ENCODE measurements at regions not wholly inside any gene's neighbourhood (a gene's known extent, or its start where the extent isn't known, plus 50 kb on each side); places are given as distances from the start of the nearest gene placed in this dataset.

DNA sequence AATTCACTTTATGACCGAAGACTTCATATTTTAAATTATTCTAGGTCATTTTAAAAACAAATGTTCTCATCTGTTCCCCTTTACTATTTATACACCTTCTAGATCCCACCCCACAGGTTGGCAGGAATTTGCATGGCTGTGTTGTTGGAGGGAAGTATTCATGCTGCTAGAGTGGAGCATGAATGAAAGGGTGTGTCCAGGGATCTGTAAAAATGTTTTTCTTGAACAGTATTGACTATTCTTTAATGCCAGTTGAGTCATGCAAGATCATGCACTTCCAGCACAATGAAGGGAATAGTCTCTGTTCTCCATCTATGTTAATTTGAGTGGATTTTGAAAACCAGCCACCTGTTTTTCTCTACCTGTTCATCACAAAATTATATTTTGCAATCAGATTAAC is 52.0 kb upstream of the COL3A1 start:
- no peak for TF ChIP-seq LEF1 (IDR thresholded peaks at IDR 0.05; ENCODE audit: borderline replicate concordance)
- no peak for TF ChIP-seq FOXM1 (IDR thresholded peaks at IDR 0.05; ENCODE audit: borderline replicate concordance)
- no peak for TF ChIP-seq ARNT (IDR thresholded peaks at IDR 0.05)
- TF ChIP-seq BHLHE40 (IDR thresholded peaks at IDR 0.05; ENCODE audit: borderline replicate concordance) = no peak
- TF ChIP-seq, protein P1, sequence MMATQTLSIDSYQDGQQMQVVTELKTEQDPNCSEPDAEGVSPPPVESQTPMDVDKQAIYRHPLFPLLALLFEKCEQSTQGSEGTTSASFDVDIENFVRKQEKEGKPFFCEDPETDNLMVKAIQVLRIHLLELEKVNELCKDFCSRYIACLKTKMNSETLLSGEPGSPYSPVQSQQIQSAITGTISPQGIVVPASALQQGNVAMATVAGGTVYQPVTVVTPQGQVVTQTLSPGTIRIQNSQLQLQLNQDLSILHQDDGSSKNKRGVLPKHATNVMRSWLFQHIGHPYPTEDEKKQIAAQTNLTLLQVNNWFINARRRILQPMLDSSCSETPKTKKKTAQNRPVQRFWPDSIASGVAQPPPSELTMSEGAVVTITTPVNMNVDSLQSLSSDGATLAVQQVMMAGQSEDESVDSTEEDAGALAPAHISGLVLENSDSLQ (IDR thresholded peaks at IDR 0.05) = no peak
- TF ChIP-seq HDGF (IDR thresholded peaks at IDR 0.05; ENCODE audit: borderline replicate concordance) = no peak
- TF ChIP-seq ZNF384 (IDR thresholded peaks at IDR 0.05) = no peak
- no peak for TF ChIP-seq FOXK2 (IDR thresholded peaks at IDR 0.05)
- no peak for TF ChIP-seq L3MBTL2 (conservative IDR thresholded peaks at IDR 0.05)
- no peak for TF ChIP-seq SP1 (IDR thresholded peaks at IDR 0.05)
- TF ChIP-seq SUZ12 (IDR thresholded peaks at IDR 0.05) = no peak
- TF ChIP-seq FOXA1 (IDR thresholded peaks at IDR 0.05) = no peak

Data from HEK293T (cell line).